OCI-LY7 (cell line): ENCODE measurements at regions not wholly inside any gene's neighbourhood (a gene's known extent, or its start where the extent isn't known, plus 50 kb on each side); places are given as distances from the start of the nearest gene placed in this dataset.

Source experiments
- BruUV-seq: library from RNA; stranded (reverse); fragments of 400-500 nt; replicated peaks from 2 replicates; lab custom pipeline; 2021; lab: Mats Ljungman, UMichigan
- CTCF ChIA-PET: fragments of 300-600 bp; sonication (Branson Sonifier 250); formaldehyde crosslinking; loops from one replicate; lab custom pipeline; 2022; ENCODE audit warnings: antibody characterized with exemption; ENCODE audit not compliant: unreplicated experiment; lab: Charles Lee
- POLR2A ChIA-PET: fragments of 300-600 bp; sonication (Branson Sonifier 250); formaldehyde crosslinking; loops from one replicate; lab custom pipeline; 2022; ENCODE audit warnings: antibody characterized with exemption; lab: Charles Lee
- DNase-seq: peaks from one replicate; pipeline ENCODE4 v3.0.0-alpha.2; 2015; ENCODE audit warnings: low spot score
- H2AFZ ChIP-seq: fragments of 200-600 bp; sonication (generic), shearing (Covaris generic); 2 replicates; pipeline ENCODE4 v1.6.1; 2014; ENCODE audit warnings: mild to moderate bottlenecking, antibody characterized with exemption, low read length, moderate library complexity
- H3K27ac ChIP-seq: fragments of 200-600 bp; sonication (generic); 2 replicates; pipeline ENCODE4 v1.5.1; 2014; ENCODE audit warnings: mixed run types, low read depth, mild to moderate bottlenecking, moderate library complexity, low read length, inconsistent platforms; ENCODE audit not compliant: poor library complexity, severe bottlenecking
- H3K36me3 ChIP-seq: fragments of 200-600 bp; sonication (generic); 2 replicates; pipeline ENCODE4 v1.6.1; 2014; ENCODE audit warnings: mild to moderate bottlenecking, antibody characterized with exemption, low read length, moderate library complexity, mixed read lengths; ENCODE audit not compliant: insufficient read depth
- H3K4me1 ChIP-seq: fragments of 200-600 bp; sonication (generic); 2 replicates; pipeline ENCODE4 v1.5.1; 2014; ENCODE audit warnings: mild to moderate bottlenecking, low read length; ENCODE audit not compliant: insufficient read depth, poor library complexity, severe bottlenecking
- H3K4me2 ChIP-seq: fragments of 200-600 bp; sonication (generic); 2 replicates; pipeline ENCODE4 v1.6.1; 2014; ENCODE audit warnings: mild to moderate bottlenecking, low read length
- H3K4me3 ChIP-seq: fragments of 200-600 bp; sonication (generic); 2 replicates; pipeline ENCODE4 v1.5.1; 2014; ENCODE audit warnings: mild to moderate bottlenecking, low read depth, low read length; ENCODE audit not compliant: poor library complexity, severe bottlenecking
- H3K79me2 ChIP-seq: fragments of 200-600 bp; sonication (generic); 2 replicates; pipeline ENCODE4 v1.6.1; 2016; ENCODE audit warnings: low read depth, mild to moderate bottlenecking, low read length, moderate library complexity, mixed read lengths; ENCODE audit not compliant: insufficient read depth
- H3K9me2 ChIP-seq: fragments of 200-600 bp; sonication (generic); 2 replicates; pipeline ENCODE4 v1.6.1; 2016; ENCODE audit warnings: mild to moderate bottlenecking, low read length, mixed read lengths; ENCODE audit not compliant: insufficient read depth
- H3K9me3 ChIP-seq: fragments of 200-600 bp; sonication (generic); 2 replicates; pipeline ENCODE4 v1.6.1; 2014; ENCODE audit warnings: mild to moderate bottlenecking, mixed run types, low read length, mixed read lengths
- H4K20me1 ChIP-seq: fragments of 200-600 bp; sonication (generic); 2 replicates; pipeline ENCODE4 v1.6.1; 2014; ENCODE audit warnings: mild to moderate bottlenecking, antibody characterized with exemption, low read length, moderate library complexity, mixed read lengths; ENCODE audit not compliant: insufficient read depth
- CTCF ChIP-seq: fragments of 200-600 bp; sonication (generic); conservative IDR thresholded peaks from 2 replicates; pipeline ENCODE4 v1.5.1; 2014; ENCODE audit warnings: mild to moderate bottlenecking, antibody characterized with exemption, low read length, moderate library complexity, mixed read lengths
- EZH2phosphoT487 ChIP-seq: fragments of 200-600 bp; sonication (generic); IDR thresholded peaks from 2 replicates; pipeline ENCODE4 v1.6.1; 2018; ENCODE audit warnings: low read depth, borderline replicate concordance, mild to moderate bottlenecking, mixed run types, antibody characterized with exemption, low read length, moderate library complexity, mixed read lengths
- intact Hi-C: fragments of 100-400 bp; cut with micrococcal nuclease; formaldehyde crosslinking; loops from one replicate; pipeline ENCODE4 v1.10.0; 2022; ENCODE audit not compliant: unreplicated experiment

GRCh38 chr5:142516732-142517131 is 169.2 kb downstream of the FGF1 start:
- Histone ChIP-seq H3K4me1 (no peaks in the 10 kb centered on the region), H3K9me2 (no peaks in the 10 kb centered on the region), H3K4me2 (no peak overlapping the region), H3K4me3 (no peak overlapping the region), H3K27ac (no peak overlapping the region), H3K79me2 (no peaks in the 10 kb centered on the region), H3K9me3 (no peaks in the 10 kb centered on the region), H3K36me3 (no peaks in the 10 kb centered on the region), H4K20me1 (no peaks in the 10 kb centered on the region), H2AFZ (no peak overlapping the region)
- DNase-seq: no peak
- no TSS peak for BruUV-seq
- CTCF ChIA-PET: no interaction called here
- POLR2A ChIA-PET: no interaction called here
- TF ChIP-seq CTCF (no peak), EZH2phosphoT487 (no peak)
- intact Hi-C loops: no loop called here

GRCh38 chr5:142515036-142515435 is 170.9 kb downstream of the FGF1 start:
- no peak for TF ChIP-seq EZH2phosphoT487
- no peak for TF ChIP-seq CTCF
- POLR2A ChIA-PET: interaction anchor here (0.6 kb wide), 1 partner anchor 98 kb away, joined by 7 read pairs; no protein-coding TSS in a partner anchor

GRCh38 chr5:142514196-142514595 is 171.7 kb downstream of the FGF1 start:
- no peak for TF ChIP-seq CTCF
- TF ChIP-seq EZH2phosphoT487: no peak
- Histone ChIP-seq H3K36me3 (no peaks in the 10 kb centered on the region), H3K4me1 (no peaks in the 10 kb centered on the region), H3K4me3 (no peak overlapping the region), H3K4me2 (no peak overlapping the region), H3K79me2 (no peaks in the 10 kb centered on the region), H4K20me1 (no peaks in the 10 kb centered on the region), H3K27ac (no peak overlapping the region), H3K9me2 (no peaks in the 10 kb centered on the region), H3K9me3 (no peaks in the 10 kb centered on the region), H2AFZ (no peak overlapping the region)
- ChIA-PET CTCF (no interaction called here), POLR2A (no interaction called here)
- intact Hi-C loops: no loop called here
- no peak for DNase-seq
- BruUV-seq: no TSS peak

More at GRCh38 chr5:142515036-142515435, 170.9 kb downstream of the FGF1 start:
- intact Hi-C loops: no loop called here
- Histone ChIP-seq H4K20me1 (no peaks in the 10 kb centered on the region), H3K4me2 (no peak overlapping the region), H3K79me2 (no peaks in the 10 kb centered on the region), H3K4me1 (no peaks in the 10 kb centered on the region), H3K9me2 (no peaks in the 10 kb centered on the region), H3K9me3 (no peaks in the 10 kb centered on the region), H3K27ac (no peak overlapping the region), H2AFZ (no peak overlapping the region), H3K36me3 (no peaks in the 10 kb centered on the region), H3K4me3 (no peak overlapping the region)
- no TSS peak for BruUV-seq
- no peak for DNase-seq
- CTCF ChIA-PET: no interaction called here
